Gastroesophageal sphincter (tissue), 3 donors: ENCODE measurements at regions not wholly inside any gene's neighbourhood (a gene's known extent, or its start where the extent isn't known, plus 50 kb on each side); places are given as distances from the start of the nearest gene placed in this dataset.

Experiments
- CTCF ChIP-seq, 4 experiments: fragments of 200-600 bp in 2 of 4; fragments of 450-650 bp in 2 of 4; sonication (generic) in 1 of 4; IDR thresholded peaks; one replicate each; pipeline ENCODE4 v1.5.1; 2017 to 2019; ENCODE audit warnings: antibody characterized with exemption in 4 of 4, mild to moderate bottlenecking in 2 of 4, moderate library complexity in 2 of 4
- EP300 ChIP-seq: sonication (generic); formaldehyde crosslinking; IDR thresholded peaks from one replicate; pipeline ENCODE4 v1.6.1; 2017; ENCODE audit warnings: antibody characterized with exemption, mild to moderate bottlenecking
- POLR2A ChIP-seq, 2 donors: fragments of 450-650 bp; IDR thresholded peaks; one replicate each; pipeline ENCODE4 v1.6.1; 2017; ENCODE audit warnings: antibody characterized with exemption in 2 of 2, mild to moderate bottlenecking in 2 of 2, moderate library complexity in 1 of 2
- POLR2AphosphoS5 ChIP-seq: sonication (generic); formaldehyde crosslinking; IDR thresholded peaks from one replicate; pipeline ENCODE4 v1.6.1; 2017; ENCODE audit warnings: antibody characterized with exemption

- TF ChIP-seq CTCF (IDR thresholded peaks at IDR 0.05) (no peak), POLR2A (IDR thresholded peaks at IDR 0.05) (no peak), POLR2AphosphoS5 (no peak), EP300 (no peak)
Measured at GRCh38 chr2:195316486-195316885, 340.5 kb upstream of the SLC39A10 start.
